GM12872 (cell line): ENCODE measurements at regions not wholly inside any gene's neighbourhood (a gene's known extent, or its start where the extent isn't known, plus 50 kb on each side); places are given as distances from the start of the nearest gene placed in this dataset.

ENCODE experiments used
- TF ChIP-seq, protein P1 (sequence below): IDR thresholded peaks from 3 replicates; pipeline ENCODE4 v1.5.1; 2011; ENCODE audit warnings: low read depth, mild to moderate bottlenecking, low read length, moderate library complexity; ENCODE audit not compliant: insufficient read depth

DNA sequence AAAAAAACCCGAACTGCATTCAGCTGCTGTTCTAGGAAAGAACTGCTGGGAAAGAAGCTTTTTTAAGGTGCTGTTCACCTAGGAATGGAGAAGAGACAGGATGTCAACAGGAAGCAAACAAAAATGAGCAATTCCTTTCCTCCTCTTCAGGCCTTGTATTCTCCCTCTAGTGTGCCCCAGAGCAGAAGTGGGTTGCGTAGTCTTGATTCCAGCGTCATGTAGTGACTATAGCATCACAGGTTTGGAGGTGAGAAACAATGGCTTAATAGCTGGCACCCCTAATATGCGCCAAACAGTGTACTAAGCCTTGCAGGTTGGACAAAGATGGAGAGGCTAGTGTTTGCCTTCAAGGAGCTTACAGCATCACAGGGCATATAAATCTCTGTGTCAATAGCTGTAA, 146.3 kb upstream of the LCORL start:
- TF ChIP-seq, protein P1, sequence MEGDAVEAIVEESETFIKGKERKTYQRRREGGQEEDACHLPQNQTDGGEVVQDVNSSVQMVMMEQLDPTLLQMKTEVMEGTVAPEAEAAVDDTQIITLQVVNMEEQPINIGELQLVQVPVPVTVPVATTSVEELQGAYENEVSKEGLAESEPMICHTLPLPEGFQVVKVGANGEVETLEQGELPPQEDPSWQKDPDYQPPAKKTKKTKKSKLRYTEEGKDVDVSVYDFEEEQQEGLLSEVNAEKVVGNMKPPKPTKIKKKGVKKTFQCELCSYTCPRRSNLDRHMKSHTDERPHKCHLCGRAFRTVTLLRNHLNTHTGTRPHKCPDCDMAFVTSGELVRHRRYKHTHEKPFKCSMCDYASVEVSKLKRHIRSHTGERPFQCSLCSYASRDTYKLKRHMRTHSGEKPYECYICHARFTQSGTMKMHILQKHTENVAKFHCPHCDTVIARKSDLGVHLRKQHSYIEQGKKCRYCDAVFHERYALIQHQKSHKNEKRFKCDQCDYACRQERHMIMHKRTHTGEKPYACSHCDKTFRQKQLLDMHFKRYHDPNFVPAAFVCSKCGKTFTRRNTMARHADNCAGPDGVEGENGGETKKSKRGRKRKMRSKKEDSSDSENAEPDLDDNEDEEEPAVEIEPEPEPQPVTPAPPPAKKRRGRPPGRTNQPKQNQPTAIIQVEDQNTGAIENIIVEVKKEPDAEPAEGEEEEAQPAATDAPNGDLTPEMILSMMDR, result no peak

DNA sequence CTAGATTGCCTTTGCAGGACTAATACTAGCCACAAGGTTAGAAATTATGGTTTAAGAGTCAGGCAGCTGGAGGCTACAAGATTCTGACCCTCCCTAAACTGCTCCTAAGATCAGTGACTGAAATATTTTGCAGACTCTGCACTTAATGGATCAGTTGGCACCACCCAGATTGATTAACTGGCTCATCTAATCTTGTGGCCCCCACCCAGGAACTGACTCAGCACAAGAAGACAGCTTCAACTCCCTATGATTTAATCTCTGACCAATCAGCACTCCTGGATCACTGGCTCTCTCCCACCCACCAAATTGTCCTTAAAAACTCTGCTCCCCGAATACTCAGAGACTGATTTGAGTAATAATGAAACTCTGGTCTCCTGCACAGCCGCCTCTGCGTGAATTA, 145.4 kb upstream of the LCORL start:
- TF ChIP-seq, protein P1, result no peak

DNA sequence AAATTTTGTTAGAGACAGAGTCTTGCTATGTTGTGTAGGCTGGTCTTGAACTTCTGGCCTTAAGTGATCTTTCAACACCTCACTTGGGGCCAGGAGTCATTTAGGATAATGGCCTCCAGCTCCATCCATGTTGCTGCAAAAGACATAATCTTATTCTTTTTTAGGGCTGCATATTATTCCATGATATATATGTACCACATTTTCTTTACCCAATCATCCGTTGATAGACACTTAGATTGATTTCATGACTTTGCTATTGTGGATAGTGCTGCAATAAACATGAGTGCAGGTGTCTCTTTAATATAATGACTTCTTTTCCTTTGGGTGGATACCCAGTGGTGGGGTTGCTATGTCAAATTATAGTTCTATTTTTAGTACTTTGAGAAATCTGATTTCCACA, 140.9 kb upstream of the LCORL start:
- TF ChIP-seq, protein P1, result no peak

DNA sequence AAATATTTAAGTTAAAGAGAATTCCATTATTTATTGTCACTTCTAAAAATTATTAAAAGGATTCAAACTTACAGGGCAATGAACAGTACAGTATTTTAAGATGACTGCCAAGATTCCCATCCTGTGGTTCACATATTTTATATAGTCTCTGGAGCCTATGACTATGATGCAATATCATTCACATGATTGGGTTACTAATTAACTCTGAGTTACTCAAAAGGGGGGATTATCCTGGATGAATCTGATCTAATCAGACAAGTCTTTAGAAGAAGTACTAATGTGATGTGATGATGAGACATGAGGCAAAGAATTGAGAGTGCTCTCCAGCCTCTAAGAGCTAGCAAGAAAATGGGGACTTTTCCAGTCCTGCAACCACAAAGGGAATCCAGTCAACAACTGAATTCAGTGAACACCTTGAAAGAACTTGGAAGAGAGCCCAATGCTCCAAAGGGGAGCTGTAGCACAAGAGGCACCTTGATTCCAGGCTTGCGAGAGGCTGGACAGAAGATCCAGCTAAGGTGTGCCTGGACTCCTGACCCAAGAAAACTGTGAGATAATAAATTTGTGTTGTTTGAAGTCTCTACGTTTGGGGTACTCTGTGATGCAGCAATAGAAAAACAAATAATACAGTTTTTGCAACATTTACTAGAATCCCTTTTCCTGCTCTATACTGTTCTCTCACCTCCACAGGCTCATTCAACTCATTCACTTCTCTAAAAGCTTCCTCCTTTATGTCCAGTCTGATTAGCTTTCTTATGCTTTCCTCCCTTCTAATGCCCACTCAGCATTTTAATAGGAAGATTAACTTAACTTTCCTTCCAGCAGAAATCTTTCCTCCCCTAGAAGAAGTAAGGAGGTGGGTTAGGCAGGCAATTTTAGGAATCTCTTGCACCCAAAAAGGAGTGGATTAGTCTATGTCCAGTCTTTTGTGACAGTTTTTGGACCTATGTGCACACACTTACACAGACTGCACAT, 133.8 kb upstream of the LCORL start:
- TF ChIP-seq, protein P1, result no peak

- TF ChIP-seq, protein P1, result no peak
Measured at GRCh38 chr4:18138076-18138665, 116.6 kb upstream of the LCORL start.

DNA sequence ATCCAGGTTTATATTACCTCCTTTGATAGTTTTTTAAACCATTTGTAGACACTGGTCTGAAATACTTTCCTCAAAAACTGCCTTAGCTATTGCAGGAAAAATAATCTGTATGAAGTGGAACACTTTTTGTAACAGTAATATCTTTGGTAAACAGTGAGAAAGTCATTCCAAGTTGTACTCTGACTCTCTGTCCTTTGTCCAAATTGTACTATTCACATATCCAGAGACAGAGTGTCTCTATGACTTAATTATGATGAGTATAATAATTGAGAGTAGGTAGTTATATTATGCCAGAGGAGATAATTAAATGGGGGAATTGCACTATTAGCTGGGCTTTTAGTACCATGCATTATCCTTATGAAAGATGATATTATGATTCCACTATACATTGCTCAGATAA, 112.6 kb upstream of the LCORL start:
- TF ChIP-seq, protein P1, result no peak

GRCh38 chr4:18130256-18130655, 108.7 kb upstream of the LCORL start:
- TF ChIP-seq, protein P1, result no peak
